ENCODE measurements at regions not wholly inside any gene's neighbourhood (a gene's known extent, or its start where the extent isn't known, plus 50 kb on each side); places are given as distances from the start of the nearest gene placed in this dataset.

GRCh38 chr10:10330418-10330817 is 687.3 kb upstream of the CELF2 start:
- H3K27ac ChIP-seq (replicated peaks), result no peak overlapping the region
- no peak for DNase-seq (ENCODE audit: low read depth in 1 of 2, low spot score in 1 of 2)
- H3K27me3 ChIP-seq (ENCODE audit: insufficient read depth, poor library complexity, severe bottlenecking), result no peaks in the 10 kb centered on the region
- no peak for TF ChIP-seq SPI1 (IDR thresholded peaks at IDR 0.05; ENCODE audit: borderline replicate concordance, low read depth)
- no peak overlapping the region for H3K4me3 ChIP-seq (replicated peaks; ENCODE audit: insufficient read depth, low read length)

GRCh38 chr10:10332786-10333185 is 684.9 kb upstream of the CELF2 start:
- H3K27ac ChIP-seq (replicated peaks), result no peak overlapping the region
- H3K4me3 ChIP-seq (replicated peaks; ENCODE audit: insufficient read depth, low read length), result no peak overlapping the region
- TF ChIP-seq CTCF (IDR thresholded peaks at IDR 0.05; ENCODE audit: insufficient read depth, low read length) (no peak), REST (IDR thresholded peaks at IDR 0.05; ENCODE audit: insufficient replicate concordance, low read depth) (no peak)
- H3K27me3 ChIP-seq (ENCODE audit: insufficient read depth, poor library complexity, severe bottlenecking), result no peaks in the 10 kb centered on the region
- DNase-seq (ENCODE audit: low read depth in 1 of 2, low spot score in 1 of 2), result no peak

- TF ChIP-seq GABPA (IDR thresholded peaks at IDR 0.05; ENCODE audit: low read depth), result no peak
- no peak for TF ChIP-seq POLR2AphosphoS5 (IDR thresholded peaks at IDR 0.05; ENCODE audit: low read depth)
- no peak for TF ChIP-seq CTCF (IDR thresholded peaks at IDR 0.05; ENCODE audit: insufficient read depth, low read length)
- no peak for TF ChIP-seq REST (IDR thresholded peaks at IDR 0.05; ENCODE audit: insufficient replicate concordance, low read depth)
- TF ChIP-seq SPI1 (IDR thresholded peaks at IDR 0.05; ENCODE audit: borderline replicate concordance, low read depth), result no peak
- no peak for DNase-seq (ENCODE audit: low read depth in 1 of 2, low spot score in 1 of 2)
These were observed 684.0 kb upstream of the CELF2 start for GRCh38 chr10:10333622-10334021.

GRCh38 chr10:10338339-10338738 is 679.3 kb upstream of the CELF2 start:
- no peak overlapping the region for H3K4me3 ChIP-seq (replicated peaks; ENCODE audit: insufficient read depth, low read length)
- no peaks in the 10 kb centered on the region for H3K27me3 ChIP-seq (ENCODE audit: insufficient read depth, poor library complexity, severe bottlenecking)
- no peak for DNase-seq (ENCODE audit: low read depth in 1 of 2, low spot score in 1 of 2)
- no peak overlapping the region for H3K27ac ChIP-seq (replicated peaks)
- no peak for TF ChIP-seq POLR2AphosphoS5 (IDR thresholded peaks at IDR 0.05; ENCODE audit: low read depth)
- TF ChIP-seq GABPA (IDR thresholded peaks at IDR 0.05; ENCODE audit: low read depth), result no peak
- no peak for TF ChIP-seq REST (IDR thresholded peaks at IDR 0.05; ENCODE audit: insufficient replicate concordance, low read depth)
- no peak for TF ChIP-seq CTCF (IDR thresholded peaks at IDR 0.05; ENCODE audit: insufficient read depth, low read length)
- TF ChIP-seq SPI1 (IDR thresholded peaks at IDR 0.05; ENCODE audit: borderline replicate concordance, low read depth), result no peak

More at GRCh38 chr10:10333622-10334021, 684.0 kb upstream of the CELF2 start:
- no peaks in the 10 kb centered on the region for H3K27me3 ChIP-seq (ENCODE audit: insufficient read depth, poor library complexity, severe bottlenecking)
- no peak overlapping the region for H3K27ac ChIP-seq (replicated peaks)
- H3K4me3 ChIP-seq (replicated peaks; ENCODE audit: insufficient read depth, low read length), result no peak overlapping the region

All from HL-60 (cell line).